H9 (cell line): ENCODE measurements at regions not wholly inside any gene's neighbourhood (a gene's known extent, or its start where the extent isn't known, plus 50 kb on each side); places are given as distances from the start of the nearest gene placed in this dataset.

ENCODE experiments used
- DNase-seq: peaks from one replicate; pipeline ENCODE4 v3.0.0-alpha.2; 2017
- H2AFZ ChIP-seq: one replicate; pipeline ENCODE4 v1.6.1; 2013; ENCODE audit warnings: mild to moderate bottlenecking, low read length, control low read depth, moderate library complexity
- H2AK5ac ChIP-seq: 2 replicates; pipeline ENCODE4 v1.6.1; 2013; ENCODE audit warnings: low read length, control low read depth, mixed read lengths; ENCODE audit not compliant: insufficient read length
- H2BK120ac ChIP-seq: one replicate; pipeline ENCODE4 v1.6.1; 2013; ENCODE audit warnings: low read depth, mild to moderate bottlenecking, low read length, control low read depth, inconsistent platforms; ENCODE audit not compliant: poor library complexity, severe bottlenecking
- H2BK12ac ChIP-seq: 2 replicates; pipeline ENCODE4 v1.6.1; 2013; ENCODE audit warnings: low read length, control low read depth, mixed read lengths, low read depth; ENCODE audit not compliant: insufficient read length
- H2BK15ac ChIP-seq: 2 replicates; pipeline ENCODE4 v1.6.1; 2013; ENCODE audit warnings: low read depth, low read length, control low read depth
- H2BK20ac ChIP-seq: one replicate; pipeline ENCODE4 v1.6.1; 2013; ENCODE audit warnings: low read depth, mild to moderate bottlenecking, low read length, control low read depth, inconsistent platforms; ENCODE audit not compliant: poor library complexity, severe bottlenecking
- H2BK5ac ChIP-seq: 2 replicates; pipeline ENCODE4 v1.6.1; 2013; ENCODE audit warnings: low read length, control low read depth, mixed read lengths; ENCODE audit not compliant: insufficient read length
- H3K14ac ChIP-seq: 2 replicates; pipeline ENCODE4 v1.6.1; 2013; ENCODE audit warnings: low read length, control low read depth; ENCODE audit not compliant: insufficient read depth
- H3K18ac ChIP-seq: 2 replicates; pipeline ENCODE4 v1.6.1; 2013; ENCODE audit warnings: low read depth, mild to moderate bottlenecking, mixed read lengths, low read length, control low read depth; ENCODE audit not compliant: insufficient read length
- H3K23ac ChIP-seq: 2 replicates; pipeline ENCODE4 v1.6.1; 2013; ENCODE audit warnings: low read length, control low read depth, mixed read lengths, low read depth; ENCODE audit not compliant: insufficient read length
- H3K23me2 ChIP-seq: 2 replicates; pipeline ENCODE4 v1.6.1; 2013; ENCODE audit warnings: low read depth, mild to moderate bottlenecking, mixed read lengths, low read length, control low read depth; ENCODE audit not compliant: insufficient read length, poor library complexity, severe bottlenecking
- H3K27ac ChIP-seq: 2 replicates; pipeline ENCODE4 v1.5.1; 2013; ENCODE audit warnings: low read length, control low read depth, mixed read lengths, low read depth; ENCODE audit not compliant: insufficient read length
- H3K27me3 ChIP-seq: 2 replicates; pipeline ENCODE4 v1.6.1; 2013; ENCODE audit warnings: low read length, control low read depth, inconsistent platforms; ENCODE audit not compliant: insufficient read depth
- H3K4ac ChIP-seq: 2 replicates; pipeline ENCODE4 v1.6.1; 2013; ENCODE audit warnings: low read depth, mild to moderate bottlenecking, control low read depth, inconsistent platforms, low read length, moderate library complexity
- H3K4me1 ChIP-seq: 2 replicates; pipeline ENCODE4 v1.6.1; 2013; ENCODE audit warnings: low read length, control low read depth, inconsistent platforms; ENCODE audit not compliant: insufficient read depth
- H3K4me2 ChIP-seq: 2 replicates; pipeline ENCODE4 v1.6.1; 2013; ENCODE audit warnings: low read length, control low read depth, mixed read lengths; ENCODE audit not compliant: insufficient read length, insufficient read depth
- H3K56ac ChIP-seq: 2 replicates; pipeline ENCODE4 v1.6.1; 2013; ENCODE audit warnings: low read depth, mild to moderate bottlenecking, mixed read lengths, low read length, control low read depth; ENCODE audit not compliant: insufficient read length
- H3K79me1 ChIP-seq: 2 replicates; pipeline ENCODE4 v1.6.1; 2013; ENCODE audit warnings: low read depth, mild to moderate bottlenecking, moderate library complexity, low read length, control low read depth, inconsistent platforms; ENCODE audit not compliant: insufficient read depth, poor library complexity, severe bottlenecking
- H3K79me2 ChIP-seq: 2 replicates; pipeline ENCODE4 v1.6.1; 2013; ENCODE audit warnings: low read length, control low read depth, inconsistent platforms; ENCODE audit not compliant: insufficient read depth
- H3K9ac ChIP-seq: 2 replicates; pipeline ENCODE4 v1.6.1; 2013; ENCODE audit warnings: low read length, control low read depth, mixed read lengths; ENCODE audit not compliant: insufficient read length; ENCODE audit errors: extremely low read depth
- H3K9me3 ChIP-seq: one replicate; pipeline ENCODE4 v1.6.1; 2013; ENCODE audit warnings: low read depth, low read length, inconsistent platforms; ENCODE audit not compliant: control insufficient read depth
- H3T11ph ChIP-seq: one replicate; pipeline ENCODE4 v1.6.1; 2013; ENCODE audit warnings: mild to moderate bottlenecking, low read length, control low read depth, inconsistent platforms
- H4K20me1 ChIP-seq: one replicate; pipeline ENCODE4 v1.6.1; 2013; ENCODE audit not compliant: control insufficient read depth, insufficient read length, insufficient read depth
- H4K5ac ChIP-seq: 2 replicates; pipeline ENCODE4 v1.6.1; 2013; ENCODE audit warnings: low read depth, mild to moderate bottlenecking, mixed read lengths, low read length, control low read depth; ENCODE audit not compliant: insufficient read length
- H4K8ac ChIP-seq: replicated peaks from 2 replicates; pipeline ENCODE4 v1.6.1; 2013; ENCODE audit warnings: low read length, control low read depth, mixed read lengths, low read depth; ENCODE audit not compliant: insufficient read length
- H4K91ac ChIP-seq: 2 replicates; pipeline ENCODE4 v1.6.1; 2013; ENCODE audit warnings: low read depth, mild to moderate bottlenecking, moderate library complexity, mixed read lengths, low read length, control low read depth; ENCODE audit not compliant: insufficient read length
- H3K27ac Mint-ChIP-seq, 3 experiments: 2 replicates in 2 of 3; 3 replicates in 1 of 3; pipeline ENCODE4 v1.8.0; 2020 to 2021; ENCODE audit warnings: mixed read lengths in 3 of 3, mild to moderate bottlenecking in 1 of 3, moderate library complexity in 1 of 3
- H3K27me3 Mint-ChIP-seq: 2 replicates; pipeline ENCODE4 v1.8.0; 2021; ENCODE audit warnings: low read depth, mild to moderate bottlenecking, moderate library complexity, mixed read lengths
- H3K36me3 Mint-ChIP-seq, 3 experiments: 2 replicates in 2 of 3; 3 replicates in 1 of 3; pipeline ENCODE4 v1.8.0; 2020 to 2021; ENCODE audit warnings: low read depth in 3 of 3, mixed read lengths in 3 of 3; ENCODE audit not compliant: insufficient read depth in 1 of 3
- H3K4me1 Mint-ChIP-seq, 2 experiments: 2 replicates each; pipeline ENCODE4 v1.8.0; 2020; ENCODE audit warnings: mixed read lengths in 2 of 2
- H3K4me3 Mint-ChIP-seq, 2 experiments: 2 replicates in 1 of 2; 3 replicates in 1 of 2; pipeline ENCODE4 v1.8.0; 2020 to 2021; ENCODE audit warnings: mild to moderate bottlenecking in 2 of 2, mixed read lengths in 2 of 2, moderate library complexity in 1 of 2
- H3K9me3 Mint-ChIP-seq, 2 experiments: 2 replicates in 1 of 2; 3 replicates in 1 of 2; pipeline ENCODE4 v1.8.0; 2020; ENCODE audit warnings: mild to moderate bottlenecking in 2 of 2, mixed read lengths in 2 of 2, moderate library complexity in 1 of 2
- whole genome bisulfite sequencing: extraction: QIAGEN DNeasy Blood & Tissue Kit; methylation state at CpG from one replicate; pipeline ENCODE4 v1.1.7; 2013; ENCODE audit warnings: missing lambda C conversion rate, low lambda C conversion rate, mixed read lengths; ENCODE audit not compliant: insufficient read length; ENCODE audit errors: extremely low coverage; 5-methylcytosine and 5-hydroxymethylcytosine counted together
- TF ChIP-seq, protein P1 (sequence below): fragments of 200-600 bp; sonication (generic); conservative IDR thresholded peaks from 3 replicates; pipeline ENCODE4 v1.8.0; 2021; ENCODE audit warnings: antibody characterized with exemption, mild to moderate bottlenecking

DNA sequence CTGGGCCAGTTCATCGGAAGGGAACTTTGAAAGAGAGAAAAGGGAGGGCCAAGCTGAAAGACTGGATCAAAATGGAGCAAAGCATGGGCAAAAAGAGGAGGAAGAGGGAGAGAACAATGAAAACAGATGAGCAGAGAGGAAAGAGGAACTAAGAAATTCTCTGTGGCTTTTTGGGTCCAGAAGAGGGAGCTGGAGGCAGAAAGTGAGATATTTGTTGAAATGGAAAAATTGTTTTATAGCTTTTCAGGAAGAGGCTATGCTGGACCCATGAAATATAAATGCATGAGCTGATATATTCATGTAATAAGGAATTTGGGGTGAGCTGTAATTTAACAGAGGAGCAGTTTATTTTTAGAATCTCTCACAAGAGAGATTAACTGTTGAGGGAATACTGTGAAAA is 457.3 kb downstream of the DMAC1 start:
- Mint-ChIP-seq H3K27ac (no peak overlapping the region; a peak in 1 of 7 replicates), H3K36me3 (no peaks in the 10 kb centered on the region), H3K9me3 (no peaks in the 10 kb centered on the region), H3K4me3 (no peak overlapping the region), H3K27me3 (no peaks in the 10 kb centered on the region), H3K4me1 (peaks cover 5 to 6% of the 10 kb centered on the region in 2 experiments; a peak in 2 of 4 replicates)
- H3K9me3 ChIP-seq: no peaks in the 10 kb centered on the region
- peak overlapping the region; percentile 74 for H2AFZ ChIP-seq
- H3K23ac ChIP-seq: no peak overlapping the region
- H3K14ac ChIP-seq: no peak overlapping the region
- H2BK15ac ChIP-seq: no peak overlapping the region
- TF ChIP-seq, protein P1, sequence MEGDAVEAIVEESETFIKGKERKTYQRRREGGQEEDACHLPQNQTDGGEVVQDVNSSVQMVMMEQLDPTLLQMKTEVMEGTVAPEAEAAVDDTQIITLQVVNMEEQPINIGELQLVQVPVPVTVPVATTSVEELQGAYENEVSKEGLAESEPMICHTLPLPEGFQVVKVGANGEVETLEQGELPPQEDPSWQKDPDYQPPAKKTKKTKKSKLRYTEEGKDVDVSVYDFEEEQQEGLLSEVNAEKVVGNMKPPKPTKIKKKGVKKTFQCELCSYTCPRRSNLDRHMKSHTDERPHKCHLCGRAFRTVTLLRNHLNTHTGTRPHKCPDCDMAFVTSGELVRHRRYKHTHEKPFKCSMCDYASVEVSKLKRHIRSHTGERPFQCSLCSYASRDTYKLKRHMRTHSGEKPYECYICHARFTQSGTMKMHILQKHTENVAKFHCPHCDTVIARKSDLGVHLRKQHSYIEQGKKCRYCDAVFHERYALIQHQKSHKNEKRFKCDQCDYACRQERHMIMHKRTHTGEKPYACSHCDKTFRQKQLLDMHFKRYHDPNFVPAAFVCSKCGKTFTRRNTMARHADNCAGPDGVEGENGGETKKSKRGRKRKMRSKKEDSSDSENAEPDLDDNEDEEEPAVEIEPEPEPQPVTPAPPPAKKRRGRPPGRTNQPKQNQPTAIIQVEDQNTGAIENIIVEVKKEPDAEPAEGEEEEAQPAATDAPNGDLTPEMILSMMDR: peak; percentile 22; the same call in 1 of the 3 replicates
- H3T11ph ChIP-seq: no peak overlapping the region
- no peak overlapping the region for H2BK5ac ChIP-seq
- H2BK120ac ChIP-seq: no peak overlapping the region
- H4K8ac ChIP-seq: no peak overlapping the region
- DNase-seq: no peak
- H3K4me1 ChIP-seq: no peaks in the 10 kb centered on the region
- no peaks in the 10 kb centered on the region for H3K23me2 ChIP-seq
- H4K5ac ChIP-seq: no peak overlapping the region
- H2AK5ac ChIP-seq: no peak overlapping the region
- no peak overlapping the region for H3K4me2 ChIP-seq
- no peak overlapping the region for H2BK12ac ChIP-seq
- WGBS: no CpG with 5 or more reads among the region's 1 CpG
- H3K18ac ChIP-seq: no peak overlapping the region
- H3K27me3 ChIP-seq: no peaks in the 10 kb centered on the region
- H3K56ac ChIP-seq: no peak overlapping the region
- no peak overlapping the region for H2BK20ac ChIP-seq
- no peak overlapping the region for H3K4ac ChIP-seq
- no peak overlapping the region for H3K27ac ChIP-seq
- no peaks in the 10 kb centered on the region for H4K20me1 ChIP-seq
- H4K91ac ChIP-seq: no peak overlapping the region
- no peaks in the 10 kb centered on the region for H3K79me2 ChIP-seq
- H3K79me1 ChIP-seq: no peaks in the 10 kb centered on the region
- no peak overlapping the region for H3K9ac ChIP-seq
